Heart left ventricle (tissue), 13 donors: ENCODE measurements at regions not wholly inside any gene's neighbourhood (a gene's known extent, or its start where the extent isn't known, plus 50 kb on each side); places are given as distances from the start of the nearest gene placed in this dataset.

Experiments used
- CTCF ChIP-seq, 12 donors: fragments of 200-600 bp; sonication (generic) in 4 of 12; IDR thresholded peaks; one replicate each; pipeline versions ENCODE4 v1.5.0 to v1.8.0; 2018 to 2022; ENCODE audit warnings: antibody characterized with exemption in 12 of 12, mild to moderate bottlenecking in 5 of 12
- POLR2A ChIP-seq, 2 donors: fragments of 450-650 bp; IDR thresholded peaks; one replicate each; pipeline ENCODE4 v1.6.1; 2017; ENCODE audit warnings: antibody characterized with exemption in 2 of 2, mild to moderate bottlenecking in 2 of 2, moderate library complexity in 2 of 2
- donor health status: ischemic (EF 13 %, LVEDD 7.1; RV severe dilation, severe dysfunction).
- donor health status: DM: no; HTN: yes; CAD: no.
- donor health status: DM: no; HTN: no; CAD: no.
- donor health status: ischemic (EF 25% LVEDD 6.9; RV normal size, moderate dysfunction).
- donor health status: ischemic (EF 25% LVEDD 5.7; RV mildly dilated, moderate dysfunction).
- donor health status: ischemic (EF 35%, LVEDD 5.7; RV mildly dilated, moderate dysfunction).
- donor health status: nonischemic (EF 11% LVEDD 7.7; RV severe dilation, severe dysfunction).
- donor health status: DM: yes; HTN: yes; CAD: no.
- donor health status: PGD.
- donor health status: ischemic (EF 29% LVEDD 5.4; RV normal size, mild dysfunction).
- donor health status: nonischemic (EF 23%, LVEDD 6.1; RV moderate dilation, normal function).

GRCh38 chr7:130995252-130996081 is 261.5 kb upstream of the KLF14 start:
- no peak for TF ChIP-seq CTCF (IDR thresholded peaks at IDR 0.05)
- no peak for TF ChIP-seq POLR2A (IDR thresholded peaks at IDR 0.05)
